ENCODE measurements at regions not wholly inside any gene's neighbourhood (a gene's known extent, or its start where the extent isn't known, plus 50 kb on each side); places are given as distances from the start of the nearest gene placed in this dataset.

DNA sequence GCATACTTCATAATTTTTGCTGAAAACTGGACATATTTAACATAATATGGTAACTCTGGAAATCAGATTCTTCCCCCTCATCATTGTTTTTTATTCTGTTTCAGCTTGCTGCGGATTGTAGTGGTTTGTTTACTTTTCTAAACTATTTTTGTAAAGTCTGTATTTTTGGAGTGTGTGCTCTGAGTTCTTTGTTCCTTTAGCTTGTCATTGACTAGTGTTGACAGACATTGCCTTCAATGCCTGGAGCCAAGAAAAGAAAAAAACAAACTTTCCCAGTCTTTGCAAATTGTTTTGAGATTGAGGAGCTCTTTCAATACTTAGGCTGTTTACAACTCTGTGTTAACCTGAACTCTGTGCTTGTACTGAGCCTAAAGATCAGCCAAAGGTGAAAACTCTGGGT lies 137.3 kb upstream of the CEP126 start:
- TF ChIP-seq, protein P1, sequence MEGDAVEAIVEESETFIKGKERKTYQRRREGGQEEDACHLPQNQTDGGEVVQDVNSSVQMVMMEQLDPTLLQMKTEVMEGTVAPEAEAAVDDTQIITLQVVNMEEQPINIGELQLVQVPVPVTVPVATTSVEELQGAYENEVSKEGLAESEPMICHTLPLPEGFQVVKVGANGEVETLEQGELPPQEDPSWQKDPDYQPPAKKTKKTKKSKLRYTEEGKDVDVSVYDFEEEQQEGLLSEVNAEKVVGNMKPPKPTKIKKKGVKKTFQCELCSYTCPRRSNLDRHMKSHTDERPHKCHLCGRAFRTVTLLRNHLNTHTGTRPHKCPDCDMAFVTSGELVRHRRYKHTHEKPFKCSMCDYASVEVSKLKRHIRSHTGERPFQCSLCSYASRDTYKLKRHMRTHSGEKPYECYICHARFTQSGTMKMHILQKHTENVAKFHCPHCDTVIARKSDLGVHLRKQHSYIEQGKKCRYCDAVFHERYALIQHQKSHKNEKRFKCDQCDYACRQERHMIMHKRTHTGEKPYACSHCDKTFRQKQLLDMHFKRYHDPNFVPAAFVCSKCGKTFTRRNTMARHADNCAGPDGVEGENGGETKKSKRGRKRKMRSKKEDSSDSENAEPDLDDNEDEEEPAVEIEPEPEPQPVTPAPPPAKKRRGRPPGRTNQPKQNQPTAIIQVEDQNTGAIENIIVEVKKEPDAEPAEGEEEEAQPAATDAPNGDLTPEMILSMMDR (IDR thresholded peaks at IDR 0.05; ENCODE audit: unreplicated experiment): no peak
- H3K4me1 Mint-ChIP-seq (ENCODE audit: low read depth, unreplicated experiment): no peaks in the 10 kb centered on the region
- no peak overlapping the region for H3K27ac Mint-ChIP-seq (ENCODE audit: unreplicated experiment)
- intact Hi-C loops (cut with micrococcal nuclease; ENCODE audit: unreplicated experiment): no loop called here
- no peaks in the 10 kb centered on the region for H3K36me3 Mint-ChIP-seq (ENCODE audit: insufficient read depth, unreplicated experiment)
- H3K9me3 Mint-ChIP-seq (ENCODE audit: low read depth, unreplicated experiment): peaks cover 3% of the 10 kb centered on the region
- no peak for DNase-seq
- H3K27me3 Mint-ChIP-seq (ENCODE audit: unreplicated experiment): no peaks in the 10 kb centered on the region
- CTCF ChIA-PET: no interaction called here
- no peak overlapping the region for H3K4me3 Mint-ChIP-seq (ENCODE audit: low read depth, unreplicated experiment)
- BruUV-seq (replicated peaks): no TSS peak

GRCh38 chr11:101775033-101775432 lies 139.8 kb upstream of the CEP126 start:
- no TSS peak for BruUV-seq (replicated peaks)
- no peak for DNase-seq

GRCh38 chr11:101770648-101771047 lies 144.2 kb upstream of the CEP126 start:
- intact Hi-C loops (cut with micrococcal nuclease; ENCODE audit: unreplicated experiment): no loop called here
- H3K27ac Mint-ChIP-seq (ENCODE audit: unreplicated experiment): no peak overlapping the region
- CTCF ChIA-PET: no interaction called here
- DNase-seq: no peak
- H3K27me3 Mint-ChIP-seq (ENCODE audit: unreplicated experiment): no peaks in the 10 kb centered on the region
- H3K4me3 Mint-ChIP-seq (ENCODE audit: low read depth, unreplicated experiment): no peak overlapping the region
- no peaks in the 10 kb centered on the region for H3K9me3 Mint-ChIP-seq (ENCODE audit: low read depth, unreplicated experiment)
- no peaks in the 10 kb centered on the region for H3K4me1 Mint-ChIP-seq (ENCODE audit: low read depth, unreplicated experiment)
- H3K36me3 Mint-ChIP-seq (ENCODE audit: insufficient read depth, unreplicated experiment): no peaks in the 10 kb centered on the region
- BruUV-seq (replicated peaks): no TSS peak
- TF ChIP-seq, protein P1 (IDR thresholded peaks at IDR 0.05; ENCODE audit: unreplicated experiment): no peak

More at GRCh38 chr11:101775033-101775432, 139.8 kb upstream of the CEP126 start:
- CTCF ChIA-PET: no interaction called here
- TF ChIP-seq, protein P1 (IDR thresholded peaks at IDR 0.05; ENCODE audit: unreplicated experiment): no peak
- no peaks in the 10 kb centered on the region for H3K36me3 Mint-ChIP-seq (ENCODE audit: insufficient read depth, unreplicated experiment)
- H3K27me3 Mint-ChIP-seq (ENCODE audit: unreplicated experiment): no peaks in the 10 kb centered on the region
- intact Hi-C loops (cut with micrococcal nuclease; ENCODE audit: unreplicated experiment): no loop called here
- no peak overlapping the region for H3K27ac Mint-ChIP-seq (ENCODE audit: unreplicated experiment)
- H3K4me3 Mint-ChIP-seq (ENCODE audit: low read depth, unreplicated experiment): no peak overlapping the region
- peaks cover 2% of the 10 kb centered on the region for H3K9me3 Mint-ChIP-seq (ENCODE audit: low read depth, unreplicated experiment)
- H3K4me1 Mint-ChIP-seq (ENCODE audit: low read depth, unreplicated experiment): no peaks in the 10 kb centered on the region

DNA sequence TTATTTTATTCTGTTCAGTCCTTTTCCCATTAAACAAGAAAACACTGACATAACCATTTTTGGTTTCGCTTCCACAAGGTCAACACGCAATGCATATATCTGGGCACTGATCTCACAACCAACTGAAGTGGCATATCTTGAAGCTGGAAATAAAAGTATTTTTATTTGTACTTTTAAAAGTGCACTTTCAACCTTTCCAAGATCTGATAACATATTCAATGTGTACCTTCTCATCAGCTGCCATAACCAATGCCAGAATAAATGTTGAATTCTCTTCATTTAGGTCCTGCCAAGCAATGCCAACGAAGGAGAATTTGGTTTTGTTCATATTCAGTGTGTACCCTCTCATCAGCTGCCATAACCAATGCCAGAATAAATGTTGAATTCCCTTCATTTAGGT lies 148.9 kb upstream of the CEP126 start:
- Mint-ChIP-seq H3K36me3 (ENCODE audit: insufficient read depth, unreplicated experiment) (no peaks in the 10 kb centered on the region), H3K9me3 (ENCODE audit: low read depth, unreplicated experiment) (no peaks in the 10 kb centered on the region)

More for the DNA sequence above, 148.9 kb upstream of the CEP126 start:
- intact Hi-C loops (cut with micrococcal nuclease; ENCODE audit: unreplicated experiment): no loop called here
- no peaks in the 10 kb centered on the region for H3K27me3 Mint-ChIP-seq (ENCODE audit: unreplicated experiment)
- no TSS peak for BruUV-seq (replicated peaks)
- H3K27ac Mint-ChIP-seq (ENCODE audit: unreplicated experiment): no peak overlapping the region
- no peak overlapping the region for H3K4me3 Mint-ChIP-seq (ENCODE audit: low read depth, unreplicated experiment)
- peaks cover 15% of the 10 kb centered on the region for H3K4me1 Mint-ChIP-seq (ENCODE audit: low read depth, unreplicated experiment)
- TF ChIP-seq, protein P1 (IDR thresholded peaks at IDR 0.05; ENCODE audit: unreplicated experiment): no peak
- CTCF ChIA-PET: no interaction called here
- DNase-seq: no peak

All from Calu3 (cell line).